Endothelial cell of umbilical vein (primary cell): ENCODE measurements at regions not wholly inside any gene's neighbourhood (a gene's known extent, or its start where the extent isn't known, plus 50 kb on each side); places are given as distances from the start of the nearest gene placed in this dataset.

Source experiments
- BruUV-seq: library from RNA; stranded (reverse); fragments of 400-500 nt; replicated peaks from 2 replicates; lab custom pipeline; 2021; lab: Mats Ljungman, UMichigan
- CTCF ChIA-PET: fragments of 300-600, 350-600 bp; sonication (Branson Sonifier 250); formaldehyde crosslinking; loops from one replicate; lab custom pipeline; 2021; ENCODE audit warnings: antibody characterized with exemption, inconsistent platforms; lab: Charles Lee
- POLR2A ChIA-PET: fragments of 300-600, 350-600 bp; sonication (Branson Sonifier 250); formaldehyde crosslinking; loops from one replicate; lab custom pipeline; 2021; ENCODE audit warnings: antibody characterized with exemption, inconsistent platforms; lab: Charles Lee
- DNase-seq: peaks from one replicate; pipeline ENCODE4 v3.0.0-alpha.2; 2011; ENCODE audit warnings: low read depth, low spot score
- FAIRE-seq: peaks from 2 replicates; lab custom pipeline; 2011; peaks lifted over from hg19 to GRCh38; lab: Jason Lieb, UNC
- H2AFZ ChIP-seq: 2 replicates; pipeline ENCODE4 v1.6.0; 2012; ENCODE audit warnings: low read depth, low read length, control low read depth, inconsistent platforms
- H3K27ac ChIP-seq: 2 replicates; pipeline ENCODE4 v1.5.1; 2011; ENCODE audit warnings: low read depth, mild to moderate bottlenecking, control low read depth, low read length, moderate library complexity; ENCODE audit not compliant: insufficient read depth
- H3K27me3 ChIP-seq, 2 experiments: 2 replicates each; pipeline versions ENCODE4 v1.6.0 to v1.6.1; 2011; ENCODE audit warnings: low read length in 2 of 2, mixed read lengths in 1 of 2; ENCODE audit not compliant: control insufficient read depth in 2 of 2, insufficient read depth in 2 of 2
- H3K36me3 ChIP-seq, 2 experiments: 2 replicates in 1 of 2; 3 replicates in 1 of 2; pipeline ENCODE4 v1.5.1; 2011; ENCODE audit warnings: low read length in 2 of 2, mild to moderate bottlenecking in 1 of 2, moderate library complexity in 1 of 2; ENCODE audit not compliant: control insufficient read depth in 2 of 2, insufficient read depth in 2 of 2; ENCODE audit errors: extremely low read depth in 1 of 2
- H3K4me1 ChIP-seq: 3 replicates; pipeline ENCODE4 v1.5.1; 2011; ENCODE audit warnings: mild to moderate bottlenecking, low read length; ENCODE audit not compliant: control insufficient read depth, insufficient read depth; ENCODE audit errors: extremely low read depth
- H3K4me2 ChIP-seq: 2 replicates; pipeline ENCODE4 v1.6.1; 2011; ENCODE audit warnings: low read length, control low read depth, mixed read lengths; ENCODE audit not compliant: insufficient read depth
- H3K4me3 ChIP-seq, 3 experiments: fragments of 200-600 bp in 1 of 3; sonication (generic), shearing (Covaris generic) in 1 of 3; replicated peaks in 1 of 3; 2 replicates each; pipeline ENCODE4 v1.5.1; 2011 to 2016; ENCODE audit warnings: control low read depth in 3 of 3, low read length in 3 of 3, mild to moderate bottlenecking in 2 of 3, inconsistent platforms in 1 of 3, low read depth in 1 of 3, moderate library complexity in 1 of 3; ENCODE audit not compliant: insufficient read depth in 1 of 3
- H3K79me2 ChIP-seq: 2 replicates; pipeline ENCODE4 v1.6.0; 2012; ENCODE audit warnings: low read length, inconsistent platforms; ENCODE audit not compliant: control insufficient read depth, insufficient read depth
- H3K9ac ChIP-seq: replicated peaks from 2 replicates; pipeline ENCODE3; 2011; ENCODE audit warnings: low read length, control low read depth; ENCODE audit not compliant: insufficient read depth; ENCODE audit errors: extremely low read depth
- H3K9me1 ChIP-seq: replicated peaks from 3 replicates; pipeline ENCODE4 v1.6.0; 2011; ENCODE audit warnings: mild to moderate bottlenecking, low read length; ENCODE audit not compliant: control insufficient read depth, insufficient read depth; ENCODE audit errors: extremely low read depth
- H3K9me3 ChIP-seq: replicated peaks from 2 replicates; pipeline ENCODE4 v1.5.1; 2012; ENCODE audit warnings: low read length, inconsistent platforms; ENCODE audit not compliant: control insufficient read depth, insufficient read depth
- H4K20me1 ChIP-seq: replicated peaks from 2 replicates; pipeline ENCODE3; 2011; ENCODE audit warnings: mild to moderate bottlenecking, low read length; ENCODE audit not compliant: control insufficient read depth, insufficient read depth; ENCODE audit errors: extremely low read depth
- CTCF ChIP-seq, 2 donors: IDR thresholded peaks; 1 replicate in 1 of 2; 2 replicates in 1 of 2; pipeline ENCODE4 v1.5.1; 2011; ENCODE audit warnings: low read length in 2 of 2, mild to moderate bottlenecking in 2 of 2, moderate library complexity in 2 of 2, control low read depth in 1 of 2, inconsistent platforms in 1 of 2, low read depth in 1 of 2; ENCODE audit not compliant: insufficient read depth in 1 of 2; ENCODE audit errors: extremely low read depth in 1 of 2
- EZH2 ChIP-seq: IDR thresholded peaks from 2 replicates; pipeline ENCODE4 v1.6.1; 2012; ENCODE audit warnings: borderline replicate concordance, low read depth, mild to moderate bottlenecking, moderate library complexity, low read length, inconsistent platforms; ENCODE audit not compliant: severe bottlenecking
- FOS ChIP-seq: IDR thresholded peaks from 2 replicates; pipeline ENCODE4 v1.6.1; 2011; ENCODE audit warnings: mild to moderate bottlenecking, low read length, moderate library complexity, borderline replicate concordance; ENCODE audit not compliant: insufficient read depth
- GATA2 ChIP-seq: IDR thresholded peaks from 2 replicates; pipeline ENCODE4 v1.7.0; 2011; ENCODE audit warnings: low read depth, mild to moderate bottlenecking, moderate library complexity, mixed read lengths, low read length; ENCODE audit not compliant: insufficient read length, insufficient read depth
- JUN ChIP-seq: IDR thresholded peaks from 2 replicates; pipeline ENCODE4 v1.6.1; 2011; ENCODE audit warnings: borderline replicate concordance, low read depth; ENCODE audit not compliant: insufficient read length, insufficient read depth
- MAX ChIP-seq: IDR thresholded peaks from 2 replicates; pipeline ENCODE4 v1.6.1; 2011; ENCODE audit not compliant: insufficient read depth, insufficient read length
- MYC ChIP-seq: IDR thresholded peaks from one replicate; pipeline ENCODE4 v1.6.1; 2011; ENCODE audit warnings: mild to moderate bottlenecking, low read depth, low read length
- POLR2AphosphoS5 ChIP-seq: IDR thresholded peaks from 2 replicates; pipeline ENCODE4 v1.6.1; 2012; ENCODE audit warnings: low read depth, mild to moderate bottlenecking, control low read depth, low read length, moderate library complexity; ENCODE audit not compliant: insufficient read depth
- dilution Hi-C: fragments of 300-500 bp; cut with MboI; formaldehyde crosslinking; loops from one replicate; pipeline ENCODE4 v1.15.0; 2019; ENCODE audit warnings: low sequenced_read_pairs; ENCODE audit not compliant: extremely low pct_ligation_motif_present
- intact Hi-C: fragments of 100-400 bp; cut with micrococcal nuclease; formaldehyde crosslinking; loops from one replicate; pipeline ENCODE4 v1.10.0; 2022

GRCh38 chr6:122128445-122128844 is 271.0 kb upstream of the HSF2 start:
- dilution Hi-C loops (no loop called here), intact Hi-C loops (no loop called here)
- no peak for FAIRE-seq
- H4K20me1 ChIP-seq = no peaks in the 10 kb centered on the region
- ChIA-PET CTCF (interaction anchor here (1.6 kb wide), 1 partner anchor 56 kb away, joined by 3 read pairs; no protein-coding TSS in a partner anchor), POLR2A (no interaction called here)
- no peaks in the 10 kb centered on the region for H3K9me3 ChIP-seq
- H3K27me3 ChIP-seq = no peaks in the 10 kb centered on the region
- BruUV-seq = no TSS peak
- no peak overlapping the region for H3K4me2 ChIP-seq
- H3K9me1 ChIP-seq = no peaks in the 10 kb centered on the region
- H3K27ac ChIP-seq = no peak overlapping the region
- H3K4me3 ChIP-seq = no peak overlapping the region
- H3K36me3 ChIP-seq = no peaks in the 10 kb centered on the region
- no peaks in the 10 kb centered on the region for H3K4me1 ChIP-seq
- no peak overlapping the region for H3K9ac ChIP-seq
- H2AFZ ChIP-seq = no peak overlapping the region
- TF ChIP-seq POLR2AphosphoS5 = no peak
- TF ChIP-seq JUN = no peak
- no peak for TF ChIP-seq EZH2
- TF ChIP-seq MAX = no peak
- TF ChIP-seq MYC = no peak
- no peak for TF ChIP-seq CTCF (IDR thresholded peaks at IDR 0.05; ENCODE audit: extremely low read depth in 1 of 2, insufficient read depth in 1 of 2, low read depth in 1 of 2, low read length in 2 of 2)
- no peak for TF ChIP-seq FOS
- no peak for TF ChIP-seq GATA2
- no peaks in the 10 kb centered on the region for H3K79me2 ChIP-seq
- no peak for DNase-seq
